DMS153 treated with DMSO at 0.1 percent for 48 hours (cell line): ENCODE measurements at regions not wholly inside any gene's neighbourhood (a gene's known extent, or its start where the extent isn't known, plus 50 kb on each side); places are given as distances from the start of the nearest gene placed in this dataset.

Experiments used
- DNase-seq: peaks from one replicate; lab custom pipeline; 2025; ENCODE audit not compliant: unreplicated experiment; lab: John Stamatoyannopoulos, UW

GRCh38 chr1:115577513-115577912 is 64.3 kb upstream of the VANGL1 start:
- DNase-seq, result no peak

GRCh38 chr1:115575661-115576060 is 66.1 kb upstream of the VANGL1 start:
- DNase-seq, result no peak

- DNase-seq, result no peak
Observed at GRCh38 chr1:115572710-115573109, 69.1 kb upstream of the VANGL1 start.

DNA sequence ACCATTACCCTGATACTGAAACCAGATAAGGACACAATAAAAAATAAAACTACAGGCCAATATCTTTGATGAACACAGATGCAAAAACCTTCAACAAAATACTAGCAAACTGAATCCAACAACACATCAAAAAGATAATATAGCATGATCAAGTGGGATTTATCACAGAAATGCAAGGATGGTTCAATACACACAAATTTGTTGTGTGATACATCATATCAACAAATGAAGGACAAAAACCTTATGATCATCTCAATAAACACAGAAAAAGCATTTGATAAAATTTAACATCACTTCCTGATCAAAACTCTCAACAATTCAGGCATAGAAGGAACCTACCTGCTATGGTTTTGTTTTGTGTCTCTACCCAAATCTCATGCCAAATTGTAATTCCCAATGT is 74.3 kb upstream of the VANGL1 start:
- DNase-seq, result no peak

GRCh38 chr1:115565791-115566190 is 76.0 kb upstream of the VANGL1 start:
- no peak for DNase-seq

GRCh38 chr1:115565353-115565752 is 76.4 kb upstream of the VANGL1 start:
- no peak for DNase-seq

DNA sequence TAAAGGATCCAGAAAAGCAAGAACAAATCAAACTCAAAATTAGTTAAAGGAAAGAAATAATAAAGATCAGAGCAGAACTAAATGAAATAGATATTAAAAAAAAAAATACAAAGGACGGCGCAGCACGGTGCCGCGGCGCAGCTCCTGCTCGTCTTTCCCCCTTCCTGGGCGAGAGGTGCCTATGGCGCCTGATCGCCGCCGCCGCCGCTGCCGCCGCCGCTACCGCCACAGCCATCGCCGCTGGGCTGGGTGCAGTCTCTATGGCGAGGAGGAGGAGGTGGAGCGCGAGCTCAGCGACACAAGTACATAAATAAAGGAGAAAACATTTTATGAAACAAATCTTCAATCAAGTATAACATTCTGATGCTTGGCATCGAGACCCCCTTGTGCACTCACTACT is 77.6 kb upstream of the VANGL1 start:
- DNase-seq, result no peak

- DNase-seq, result no peak
Observed at GRCh38 chr1:115560027-115560426, 81.7 kb upstream of the VANGL1 start.

GRCh38 chr1:115558275-115558674 is 83.5 kb upstream of the VANGL1 start:
- DNase-seq, result no peak

- peak; percentile 4 for DNase-seq
Observed at GRCh38 chr1:115557715-115558114, 84.1 kb upstream of the VANGL1 start.

DNA sequence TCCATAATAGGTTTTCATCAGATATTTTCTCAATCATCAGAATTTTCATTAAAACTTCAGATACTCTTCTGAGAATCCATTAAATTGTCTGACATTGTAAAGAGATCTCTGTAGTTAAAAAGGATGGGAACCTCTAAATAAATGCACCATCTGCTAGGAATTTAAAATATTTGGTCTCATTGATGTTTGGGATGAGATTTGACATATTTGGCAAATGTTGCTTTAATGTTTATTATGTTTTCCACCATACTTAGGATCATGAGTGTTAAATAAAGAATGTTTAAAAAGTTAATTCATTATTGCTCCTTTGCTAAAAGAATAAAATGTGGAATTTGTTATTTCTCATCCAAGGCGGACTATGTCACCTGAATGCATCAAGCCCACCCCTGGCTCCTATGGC is 85.5 kb upstream of the VANGL1 start:
- DNase-seq, result no peak

DNA sequence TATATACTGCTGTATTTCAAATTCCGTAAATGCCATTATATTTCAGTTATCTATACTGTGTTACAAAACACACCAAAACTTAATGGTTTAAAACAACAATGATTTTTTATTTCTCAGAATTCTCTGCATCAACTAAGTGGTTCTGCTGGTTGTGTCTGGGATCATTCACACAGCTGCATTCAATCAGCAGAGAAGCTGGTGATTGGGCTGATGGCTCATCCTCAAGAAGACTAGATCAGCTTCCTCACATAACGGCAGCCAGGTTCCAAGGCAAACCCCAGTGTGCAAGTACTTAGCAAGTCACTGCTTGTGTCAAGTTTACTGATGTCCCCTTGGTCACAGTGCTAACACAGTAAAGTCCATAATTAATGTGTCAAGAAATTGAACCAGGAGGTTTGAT is 86.3 kb upstream of the VANGL1 start:
- DNase-seq, result no peak

GRCh38 chr1:115547696-115548095 is 94.1 kb upstream of the VANGL1 start:
- DNase-seq, result no peak

GRCh38 chr1:115546846-115547245 is 94.9 kb upstream of the VANGL1 start:
- no peak for DNase-seq

DNA sequence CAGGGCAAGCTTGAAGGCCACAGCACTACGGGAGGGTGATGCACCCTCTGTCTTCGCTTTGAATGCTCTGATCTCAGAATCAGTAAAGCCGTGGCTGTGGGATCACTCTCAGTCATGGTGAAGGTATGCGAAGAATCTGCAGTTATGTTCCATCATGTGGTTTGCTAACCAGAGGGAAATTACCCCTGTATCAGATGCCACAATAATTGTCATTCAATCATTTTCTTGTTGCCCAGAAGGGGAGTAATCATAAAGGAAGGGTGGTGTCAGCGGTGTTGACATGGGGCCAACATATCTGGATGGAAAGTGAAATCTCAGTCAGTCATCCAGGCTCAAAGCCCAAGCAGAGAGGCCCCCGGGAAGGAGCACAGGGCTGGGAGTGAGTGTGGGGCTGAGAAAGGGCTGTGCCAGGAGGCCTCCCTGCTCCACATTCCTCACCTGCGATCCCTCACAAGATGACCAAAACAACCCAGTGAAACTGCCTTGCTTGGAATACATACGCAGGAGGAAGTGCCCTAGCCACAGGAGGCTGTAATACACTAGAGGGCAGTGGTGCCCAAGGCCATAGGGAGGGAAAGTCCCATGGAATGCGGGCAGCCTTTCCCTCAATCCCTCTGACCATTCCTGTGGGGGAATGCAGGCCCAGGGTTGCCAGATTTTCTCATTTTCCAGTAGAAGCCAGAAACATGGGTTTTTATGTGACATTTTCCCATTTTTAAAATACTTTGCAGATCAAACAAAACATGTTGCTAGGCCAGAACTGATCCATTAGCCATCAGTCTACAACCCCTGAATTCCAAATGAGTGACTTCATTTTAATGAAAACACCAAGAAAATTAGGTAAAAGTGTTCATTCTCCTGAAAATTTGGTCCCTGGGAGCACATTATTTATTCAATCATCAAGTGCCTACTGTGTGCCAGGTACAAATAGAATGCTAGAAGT is 95.7 kb upstream of the VANGL1 start:
- no peak for DNase-seq

- no peak for DNase-seq
Observed at GRCh38 chr1:115545096-115545720, 96.6 kb upstream of the VANGL1 start.

DNA sequence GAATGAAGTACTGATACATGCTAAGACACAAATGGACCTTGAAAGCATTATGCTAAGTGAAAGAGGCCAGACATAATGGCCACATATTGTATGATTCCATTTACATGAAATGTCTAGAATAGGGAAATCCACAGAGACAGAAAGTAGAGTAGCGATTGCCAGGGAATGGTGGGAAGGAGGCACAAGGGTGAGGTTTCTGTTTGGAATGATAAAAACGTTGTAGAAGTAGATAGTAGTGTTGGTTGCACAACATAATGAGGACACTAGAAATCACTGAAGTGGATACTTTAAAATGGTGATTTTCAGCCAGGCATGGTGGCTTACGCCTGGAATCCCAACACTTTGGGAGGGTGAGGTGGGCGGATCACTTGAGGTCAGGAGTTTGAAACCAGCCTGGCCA is 97.6 kb upstream of the VANGL1 start:
- no peak for DNase-seq

GRCh38 chr1:115543247-115543646 is 98.5 kb upstream of the VANGL1 start:
- no peak for DNase-seq

DNA sequence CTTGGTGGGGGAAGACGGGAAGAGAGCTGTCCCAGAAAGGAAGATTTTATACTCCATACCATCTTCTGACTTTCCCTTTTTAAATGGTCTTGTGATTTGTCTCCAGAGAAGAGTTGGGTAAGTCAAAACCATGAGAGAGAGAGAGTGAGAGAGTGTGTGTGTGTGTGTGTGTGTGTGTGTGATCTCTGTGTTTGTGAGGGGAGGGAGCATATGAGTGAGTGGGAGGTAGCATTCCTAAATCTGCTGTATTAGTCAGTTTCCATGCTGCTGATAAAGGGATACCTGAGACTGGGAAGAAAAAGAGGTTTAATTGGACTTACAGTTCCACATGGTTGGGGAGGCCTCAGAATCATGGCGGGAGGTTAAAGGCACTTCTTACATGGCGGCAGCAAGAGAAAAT is 102.0 kb upstream of the VANGL1 start:
- no peak for DNase-seq

DNA sequence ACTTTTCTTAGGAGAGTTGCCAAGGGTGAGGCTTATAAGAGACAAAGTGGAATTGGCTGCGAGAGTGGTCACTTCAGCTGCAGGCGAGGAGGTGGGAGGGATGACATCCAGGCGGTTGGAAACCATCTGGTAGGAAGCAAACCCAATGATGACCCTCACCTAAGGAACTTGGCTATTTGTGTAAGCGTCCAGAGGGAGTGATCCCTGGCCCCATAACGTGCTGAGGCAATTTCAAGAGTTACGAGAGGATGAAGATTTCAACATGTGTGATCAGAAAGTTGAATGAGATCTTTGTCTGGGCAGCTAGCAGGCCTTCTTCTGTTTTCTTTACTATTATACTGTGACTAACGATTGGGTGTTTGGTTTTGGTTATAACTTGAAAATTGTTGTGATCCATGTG is 102.7 kb upstream of the VANGL1 start:
- DNase-seq, result no peak

DNA sequence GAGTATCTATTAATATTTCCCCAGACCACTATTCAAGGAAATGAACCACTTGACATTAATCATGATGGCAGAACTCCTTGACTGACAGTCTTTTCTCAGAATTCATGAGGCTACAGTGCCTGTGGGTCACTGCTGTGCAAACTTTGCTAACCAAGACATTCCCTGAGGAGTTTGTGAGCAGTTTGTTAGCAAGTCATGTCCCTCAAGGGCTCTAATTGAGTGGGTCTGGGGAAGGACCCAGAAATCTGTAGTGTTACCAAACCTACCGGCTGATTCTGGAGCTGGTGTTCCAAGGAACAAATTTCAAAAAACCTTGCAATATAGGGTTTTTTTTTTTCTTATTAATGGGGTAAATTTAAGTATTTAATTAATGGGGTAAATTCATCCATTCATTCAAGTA is 103.2 kb upstream of the VANGL1 start:
- DNase-seq, result no peak

DNA sequence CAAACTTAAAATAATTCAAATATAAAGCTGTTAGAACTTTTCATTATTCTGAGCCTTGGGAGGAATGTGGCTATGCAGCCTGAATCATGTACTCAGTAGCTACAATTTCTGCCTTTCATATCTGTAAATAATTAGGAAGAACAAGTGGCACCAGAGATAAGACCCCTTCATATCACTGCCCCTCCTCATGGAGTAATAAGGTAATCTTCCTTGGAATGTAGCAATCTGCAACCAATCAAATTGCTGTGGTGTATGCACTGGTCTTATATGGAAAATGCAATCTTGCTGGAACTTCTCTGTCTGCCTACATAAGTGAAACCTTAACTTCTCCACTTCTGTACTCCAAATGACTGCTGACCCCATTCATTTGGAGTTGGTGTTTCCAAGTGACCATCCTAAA is 104.4 kb upstream of the VANGL1 start:
- DNase-seq, result no peak
